ENCODE measurements at regions not wholly inside any gene's neighbourhood (a gene's known extent, or its start where the extent isn't known, plus 50 kb on each side); places are given as distances from the start of the nearest gene placed in this dataset.

GRCh38 chr16:86732621-86733295, 154.4 kb downstream of the FOXL1 start:
- no peak for TF ChIP-seq CTCF (IDR thresholded peaks at IDR 0.05; ENCODE audit: low read depth, low read length)
- TF ChIP-seq EZH2phosphoT487 (IDR thresholded peaks at IDR 0.05; ENCODE audit: low read depth) = no peak
